Hematopoietic multipotent progenitor cell treated with erythropoietin and hydrocortisone succinate and interleukin-3 and kit ligand, for 6 days (in vitro differentiated cells): ENCODE measurements at regions not wholly inside any gene's neighbourhood (a gene's known extent, or its start where the extent isn't known, plus 50 kb on each side); places are given as distances from the start of the nearest gene placed in this dataset.
A peak's percentile ranks its signal among the peaks of the same experiment; 100 is the strongest.
"Not testable (repeated sequence)": the region's sequence is repeated elsewhere in the genome, so short reads cannot be mapped to it uniquely, and the experiment has no call there.

ENCODE experiments used
- DNase-seq: peaks from one replicate; pipeline ENCODE4 v3.0.0-alpha.2; 2015

- DNase-seq: no peak
Observed at GRCh38 chr18:2144811-2145210, 426.5 kb downstream of the METTL4 start.

- DNase-seq: no peak
Observed at GRCh38 chr18:2146092-2146491, 425.2 kb downstream of the METTL4 start.

GRCh38 chr18:2146754-2147153 lies 424.6 kb downstream of the METTL4 start:
- DNase-seq: no peak

GRCh38 chr18:2147476-2148230 lies 423.7 kb downstream of the METTL4 start:
- DNase-seq: no peak

- DNase-seq: no peak
Observed at GRCh38 chr18:2148823-2149222, 422.5 kb downstream of the METTL4 start.

- no peak for DNase-seq
Observed at GRCh38 chr18:2150566-2150965, 420.7 kb downstream of the METTL4 start.

GRCh38 chr18:2154278-2154677 lies 417.0 kb downstream of the METTL4 start:
- no peak for DNase-seq

- no peak for DNase-seq
Observed at GRCh38 chr18:2164644-2165550, 406.4 kb downstream of the METTL4 start.

- DNase-seq: not testable (repeated sequence)
Observed at GRCh38 chr18:2166876-2167275, 404.4 kb downstream of the METTL4 start.

- no peak for DNase-seq
Observed at GRCh38 chr18:2168022-2168421, 403.3 kb downstream of the METTL4 start.

- DNase-seq: no peak
Observed at GRCh38 chr18:2169656-2170055, 401.6 kb downstream of the METTL4 start.

- no peak for DNase-seq
Observed at GRCh38 chr18:2171840-2172625, 399.3 kb downstream of the METTL4 start.

- no peak for DNase-seq
Observed at GRCh38 chr18:2172881-2173280, 398.4 kb downstream of the METTL4 start.

- no peak for DNase-seq
Observed at GRCh38 chr18:2173486-2173885, 397.8 kb downstream of the METTL4 start.

GRCh38 chr18:2178036-2178435 lies 393.3 kb downstream of the METTL4 start:
- no peak for DNase-seq

GRCh38 chr18:2179498-2180183 lies 391.7 kb downstream of the METTL4 start:
- DNase-seq: no peak

GRCh38 chr18:2180586-2180985 lies 390.7 kb downstream of the METTL4 start:
- peak; percentile 40 for DNase-seq

- no peak for DNase-seq
Observed at GRCh38 chr18:2183432-2183831, 387.9 kb downstream of the METTL4 start.

GRCh38 chr18:2186967-2187366 lies 384.3 kb downstream of the METTL4 start:
- no peak for DNase-seq

GRCh38 chr18:2188258-2188657 lies 383.0 kb downstream of the METTL4 start:
- DNase-seq: no peak

- no peak for DNase-seq
Observed at GRCh38 chr18:2191180-2191790, 380.0 kb downstream of the METTL4 start.

GRCh38 chr18:2192562-2192961 lies 378.7 kb downstream of the METTL4 start:
- DNase-seq: no peak
